Activated T-cell treated with anti-CD3 and anti-CD28 coated beads, Interleukin-2, amount 50 U/mL, for 48 hours (primary cell): ENCODE measurements at regions not wholly inside any gene's neighbourhood (a gene's known extent, or its start where the extent isn't known, plus 50 kb on each side); places are given as distances from the start of the nearest gene placed in this dataset.
A peak's percentile ranks its signal among the peaks of the same experiment; 100 is the strongest.

ENCODE experiments used
- DNase-seq, 2 experiments: peaks; one replicate each; pipeline ENCODE4 v3.0.0-alpha.2; 2020

DNA sequence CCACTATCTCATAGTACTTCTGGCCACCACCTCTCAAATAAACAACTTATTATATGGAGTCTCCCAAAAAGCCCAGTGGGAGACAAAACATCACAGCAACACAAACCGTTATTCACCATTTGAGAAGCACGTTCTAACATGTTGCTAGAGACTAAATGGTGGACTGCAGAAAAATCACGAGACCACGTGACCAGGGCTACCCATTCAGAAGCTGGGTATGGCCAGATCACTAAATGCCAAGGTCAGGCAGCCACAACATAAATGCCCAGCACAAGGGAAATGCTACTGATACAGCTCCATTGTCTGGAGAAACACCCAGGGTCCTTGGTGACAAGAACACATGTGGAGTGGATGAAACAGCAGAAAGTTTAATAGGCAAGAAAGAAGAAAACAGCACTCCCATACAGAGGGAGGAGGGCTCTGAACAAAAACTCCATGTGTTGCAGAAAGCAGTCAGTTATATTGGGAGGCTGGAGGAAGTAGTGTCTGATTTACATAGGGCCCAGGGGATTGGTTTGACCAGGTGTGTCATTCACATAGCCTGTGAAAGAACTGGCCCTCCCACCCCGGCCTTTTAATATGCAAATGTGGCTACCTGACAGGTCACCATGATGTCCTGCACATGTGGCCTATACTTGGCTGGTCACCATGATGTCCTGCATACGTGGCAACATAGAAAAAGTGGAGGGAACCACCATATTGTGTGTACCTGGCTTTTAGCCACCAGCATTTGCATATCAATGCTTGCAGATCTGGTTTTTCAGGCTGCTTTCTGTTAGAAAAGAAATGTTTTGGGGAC is 97.2 kb downstream of the TRIM36 start:
- DNase-seq: no peak

DNA sequence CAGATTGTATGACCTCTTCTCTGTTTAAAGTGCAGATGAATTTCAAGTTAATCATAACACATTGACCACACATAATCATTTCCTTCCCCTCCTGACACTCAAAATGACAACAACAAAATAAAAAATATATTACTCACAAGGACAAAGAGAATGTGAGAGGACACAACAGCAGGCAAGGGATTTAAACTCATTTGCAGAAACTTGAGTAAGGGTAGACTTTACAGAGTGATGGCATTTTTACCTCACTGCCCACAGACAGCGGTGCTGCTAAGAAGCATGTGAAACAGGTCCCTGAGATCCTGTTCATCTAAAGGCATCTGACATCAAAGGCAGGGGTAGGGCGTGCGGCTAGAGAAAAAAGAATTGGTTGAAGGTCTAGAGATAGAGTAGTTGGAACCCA is 99.0 kb downstream of the TRIM36 start:
- DNase-seq: no peak

DNA sequence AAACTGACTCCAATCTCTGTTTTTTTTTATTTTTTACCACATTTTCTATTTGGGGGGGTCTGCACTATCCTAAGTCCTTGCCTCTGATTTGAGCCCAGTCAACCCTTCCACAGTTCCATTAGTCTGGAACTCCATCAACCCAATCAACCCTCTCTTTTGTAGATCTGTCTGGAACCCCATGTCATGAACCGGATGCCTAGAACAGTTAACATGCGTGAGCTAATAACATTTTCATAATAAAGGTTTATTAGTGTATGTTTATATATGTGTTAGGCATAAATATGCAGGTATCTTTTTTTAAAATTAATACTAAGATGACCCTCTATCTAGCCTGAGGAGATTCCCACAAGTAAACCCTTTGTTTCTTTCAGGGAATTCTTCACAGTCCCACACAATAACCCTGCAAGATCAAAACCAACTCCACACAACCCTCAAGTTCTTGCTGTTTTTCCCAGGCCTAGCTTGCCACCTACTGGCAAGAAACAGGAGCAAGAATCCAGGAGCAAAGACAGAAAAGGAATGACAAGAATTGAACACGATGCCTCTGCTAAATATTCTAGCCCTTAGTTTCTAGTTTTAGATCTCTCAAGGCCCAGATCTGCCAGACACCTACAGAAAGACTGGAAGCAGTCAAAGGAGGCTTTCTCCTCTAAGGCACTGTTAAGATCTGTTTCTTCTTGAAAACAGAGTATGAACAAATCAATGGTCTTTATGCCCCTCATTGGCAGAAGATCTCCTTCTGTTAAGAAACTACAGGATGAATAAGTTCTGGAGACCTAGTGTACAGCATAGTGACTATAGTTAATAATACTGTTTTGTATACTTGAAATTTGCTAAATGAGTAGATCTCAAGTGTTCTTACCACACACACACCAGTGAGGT is 100.4 kb downstream of the TRIM36 start:
- DNase-seq: no peak

DNA sequence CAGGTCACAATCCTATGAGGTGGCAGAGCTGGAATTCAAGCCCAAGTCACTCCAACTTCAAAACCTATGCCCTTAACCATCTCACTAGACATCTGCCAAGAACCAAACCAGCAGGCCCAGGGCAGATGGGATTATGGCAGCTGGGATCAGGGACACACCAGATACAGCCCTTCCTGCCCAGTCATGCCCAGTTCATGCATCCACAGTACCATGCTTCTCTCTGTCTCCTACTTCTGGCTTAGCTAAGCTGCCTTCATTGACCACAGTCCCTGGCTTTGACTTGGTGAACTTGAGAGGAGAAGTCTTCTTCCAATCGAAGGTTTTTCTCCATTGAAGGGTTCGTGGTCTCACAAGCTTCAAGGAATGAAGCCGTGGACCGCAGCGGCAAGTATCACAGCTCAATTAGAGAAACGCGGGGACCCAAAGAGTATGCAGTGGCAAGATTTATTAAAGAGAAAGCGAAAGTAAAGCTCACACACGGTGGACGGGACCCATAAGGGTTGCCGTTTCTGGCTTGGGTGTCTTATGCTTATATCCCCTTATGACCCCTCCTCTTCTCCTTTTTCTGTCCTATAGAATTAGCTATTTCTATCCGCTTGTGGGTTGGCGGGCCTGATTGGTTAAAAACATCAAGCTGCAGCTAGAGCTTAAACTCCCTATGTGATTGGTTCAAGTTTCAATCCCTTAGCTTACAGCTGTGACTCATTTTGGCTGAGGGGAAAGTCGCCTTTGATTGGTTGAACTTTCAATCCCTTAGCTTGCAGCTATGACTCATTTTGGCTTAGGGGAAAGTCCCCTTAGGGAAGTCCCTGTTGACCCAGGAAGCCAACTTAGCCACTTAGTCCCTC is 101.2 kb downstream of the TRIM36 start:
- peak; percentile 28 to 31 for DNase-seq

DNA sequence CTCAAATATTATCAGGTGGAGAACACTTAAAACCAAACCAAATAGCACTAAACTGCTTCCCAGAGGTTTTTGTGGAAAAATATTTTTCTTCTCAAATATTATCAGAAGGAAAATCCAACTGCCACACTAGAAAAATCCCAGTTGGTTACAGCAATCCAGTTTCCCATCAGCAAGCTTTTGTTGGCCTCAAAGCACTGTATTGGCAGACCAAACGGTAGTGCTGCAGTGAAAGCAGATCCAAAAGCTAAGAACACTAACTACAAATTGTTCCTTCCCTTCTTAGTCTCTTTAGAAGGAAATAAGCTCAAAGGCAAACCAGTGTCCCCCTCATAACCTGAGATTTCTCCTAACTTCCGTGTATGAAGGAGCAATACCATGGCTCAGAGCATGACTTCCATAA is 105.3 kb downstream of the TRIM36 start:
- no peak for DNase-seq

DNA sequence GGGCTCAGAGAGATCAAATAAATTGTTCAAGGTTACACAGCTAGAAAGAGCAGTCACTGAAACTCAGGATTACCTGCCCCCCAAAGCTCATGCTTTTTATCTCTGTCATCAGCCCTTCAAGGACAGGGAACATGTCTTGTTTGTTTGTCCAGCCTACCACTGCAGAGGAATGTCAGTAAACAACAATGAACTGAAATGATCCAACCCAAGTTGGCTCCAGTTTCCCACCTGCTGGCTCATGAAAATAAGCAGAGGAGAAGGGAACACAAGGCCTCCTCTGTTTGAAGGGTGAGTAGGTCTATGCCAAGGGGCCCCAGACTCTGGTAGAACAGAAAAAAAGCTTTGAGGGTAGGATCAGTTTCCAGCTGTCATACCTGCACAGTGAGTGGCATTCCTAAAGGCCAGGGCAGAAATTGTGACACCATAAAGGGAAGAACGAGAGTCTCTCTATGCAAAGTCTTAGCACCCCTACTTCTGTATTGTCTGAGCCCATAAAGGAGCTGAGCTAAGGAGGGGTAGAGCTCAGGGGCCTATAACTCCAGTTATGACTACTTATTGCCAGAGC is 115.2 kb downstream of the TRIM36 start:
- no peak for DNase-seq

DNA sequence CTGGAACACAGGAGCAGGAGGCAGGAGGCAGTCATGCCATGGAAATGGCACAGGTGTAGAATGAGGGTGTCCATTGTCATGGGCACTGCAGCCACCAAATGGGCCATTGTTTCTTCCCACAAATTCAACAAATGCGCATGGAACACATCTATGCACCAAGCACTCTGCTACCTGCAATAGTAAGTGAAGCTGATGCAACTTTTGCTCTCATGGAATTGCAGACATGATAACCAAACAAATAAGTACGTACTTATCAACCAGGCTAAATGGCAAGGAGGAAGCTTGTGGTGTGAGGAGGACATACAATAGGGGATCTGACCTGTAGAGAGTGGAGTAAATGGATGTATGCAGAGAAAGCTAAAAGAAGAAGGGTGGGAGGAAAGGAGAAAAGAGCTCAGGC is 116.8 kb downstream of the TRIM36 start:
- DNase-seq: no peak

DNA sequence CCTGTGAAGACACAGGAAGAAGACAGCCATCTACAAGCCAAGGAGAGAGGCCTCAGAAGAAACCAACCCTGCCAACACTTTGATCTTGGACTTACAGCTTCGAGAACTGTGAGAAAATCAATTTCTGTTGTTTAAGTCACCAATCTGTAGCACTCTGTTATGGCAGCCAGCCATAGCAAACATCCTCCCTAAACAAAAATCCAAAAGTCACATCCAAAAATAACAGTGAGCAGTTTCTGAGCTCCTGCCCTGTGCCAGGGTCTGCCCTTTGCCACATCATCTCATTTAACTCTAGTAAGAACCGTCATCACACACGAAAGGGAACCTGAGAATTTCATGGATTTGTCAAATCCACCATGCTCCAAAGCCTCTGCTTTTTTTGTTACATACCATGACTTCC is 118.8 kb downstream of the TRIM36 start:
- DNase-seq: no peak

DNA sequence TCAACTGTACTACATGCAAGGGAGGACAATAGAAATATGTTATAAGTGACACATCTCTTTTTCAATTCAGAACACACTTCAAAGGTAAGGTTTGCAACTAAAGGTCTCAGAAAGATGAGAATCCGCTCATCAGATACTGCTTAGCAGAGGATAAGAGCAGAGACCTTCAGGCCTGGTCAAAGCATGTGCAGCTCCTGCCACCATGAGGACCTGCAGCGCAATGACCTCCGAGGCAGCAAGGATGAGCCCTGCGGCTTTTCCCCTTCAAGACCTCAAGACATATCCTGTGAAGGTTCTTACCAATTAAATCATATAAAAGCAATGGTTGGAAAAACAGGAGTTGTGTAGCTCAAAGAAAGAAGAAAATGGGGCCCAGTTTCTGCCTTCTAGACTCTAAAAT is 135.8 kb downstream of the TRIM36 start:
- DNase-seq: no peak

DNA sequence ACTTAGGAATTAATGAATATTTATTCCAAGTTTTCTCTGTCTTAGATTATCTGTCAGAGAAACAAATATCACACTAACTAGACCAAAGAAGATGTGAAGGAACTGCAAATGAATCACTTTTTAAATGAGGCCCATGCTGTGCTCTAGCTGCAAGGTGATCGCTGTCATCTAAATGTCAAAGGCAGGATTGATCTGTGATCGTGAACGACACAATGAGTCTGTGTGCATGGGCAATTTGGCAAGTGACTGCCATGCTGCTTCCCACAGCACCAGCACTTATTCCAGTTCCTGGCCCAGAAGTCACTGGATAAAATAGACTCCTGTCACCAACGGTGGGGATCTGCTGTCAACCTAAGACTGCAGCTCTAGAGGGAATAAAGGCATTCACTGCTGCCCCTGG is 141.2 kb downstream of the TRIM36 start:
- no peak for DNase-seq

DNA sequence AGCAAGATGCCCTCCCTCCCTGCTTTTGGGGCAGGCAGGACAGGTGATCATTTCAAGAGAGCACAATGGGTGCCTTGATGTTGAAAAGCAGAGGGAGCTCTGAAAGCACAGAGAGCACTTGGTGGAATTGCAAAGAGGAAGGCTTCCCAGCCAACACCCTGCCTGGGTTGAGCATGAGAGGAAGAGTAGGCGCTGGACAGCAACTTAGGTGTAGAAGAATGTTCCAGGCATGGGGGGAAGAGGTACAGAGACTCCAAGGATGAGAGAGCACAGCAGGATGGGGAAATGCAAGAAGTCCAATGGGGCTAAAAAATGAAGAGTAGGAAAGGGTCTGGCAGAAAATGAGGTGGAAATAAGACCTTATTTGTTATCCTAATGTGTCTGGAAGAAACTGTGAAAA is 144.8 kb downstream of the TRIM36 start:
- no peak for DNase-seq

DNA sequence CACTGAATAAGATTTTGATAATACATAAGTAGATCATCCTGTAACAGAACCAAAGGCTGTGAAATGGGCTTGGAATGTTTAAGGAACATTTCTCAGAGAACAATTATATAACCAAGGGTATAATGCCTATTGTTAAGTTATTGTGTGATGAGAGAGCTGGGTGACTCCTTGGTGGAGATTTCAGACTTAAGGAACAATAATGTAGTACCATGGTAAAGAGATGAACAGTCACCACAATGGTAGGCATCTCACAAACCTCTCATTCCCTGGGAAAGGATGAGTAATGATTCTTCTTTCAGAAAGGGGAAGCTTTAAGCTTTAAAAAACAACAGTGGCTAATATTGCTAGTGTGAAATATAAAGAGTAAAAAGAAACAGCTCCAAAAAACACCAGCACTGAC is 147.4 kb downstream of the TRIM36 start:
- DNase-seq: no peak

DNA sequence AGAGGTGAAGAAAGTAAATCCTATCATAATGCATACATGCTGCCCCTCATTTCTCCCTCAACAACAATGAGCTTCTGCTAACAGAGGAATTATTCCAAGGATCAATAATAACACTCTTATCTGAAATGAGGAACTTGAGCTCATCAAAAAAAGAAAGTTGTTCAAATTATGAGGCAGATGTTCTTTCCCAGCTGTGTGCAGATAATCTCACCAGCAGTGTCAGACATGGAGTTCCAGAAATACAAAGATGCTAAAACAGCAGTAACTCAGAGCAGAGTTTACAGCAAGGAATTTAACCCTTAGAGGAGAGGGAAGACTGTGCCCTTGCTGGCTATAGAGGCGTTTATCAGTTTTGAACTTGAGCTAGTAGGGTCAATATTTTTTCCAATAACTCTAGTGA is 153.1 kb downstream of the TRIM36 start:
- no peak for DNase-seq

DNA sequence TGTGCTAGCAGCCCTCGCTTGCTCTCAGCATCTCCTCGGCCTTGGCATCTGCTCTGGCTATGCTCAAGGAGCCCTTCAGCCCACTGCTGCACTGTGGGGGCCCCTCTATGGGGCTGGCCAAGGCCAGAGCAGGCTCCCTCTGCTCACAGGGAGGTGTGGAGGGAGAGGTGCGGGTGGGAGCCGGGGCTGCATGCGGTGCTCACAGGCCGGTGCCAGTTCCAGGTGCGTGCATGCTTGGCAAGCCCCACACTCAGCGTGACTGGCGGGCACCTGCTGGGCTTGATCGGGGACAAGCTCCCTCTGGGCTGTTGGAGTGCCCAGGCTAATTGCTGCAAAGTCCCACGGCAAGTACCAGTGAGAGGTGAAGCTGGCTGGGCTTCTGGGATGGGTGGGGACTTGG is 170.5 kb downstream of the TRIM36 start:
- no peak for DNase-seq

DNA sequence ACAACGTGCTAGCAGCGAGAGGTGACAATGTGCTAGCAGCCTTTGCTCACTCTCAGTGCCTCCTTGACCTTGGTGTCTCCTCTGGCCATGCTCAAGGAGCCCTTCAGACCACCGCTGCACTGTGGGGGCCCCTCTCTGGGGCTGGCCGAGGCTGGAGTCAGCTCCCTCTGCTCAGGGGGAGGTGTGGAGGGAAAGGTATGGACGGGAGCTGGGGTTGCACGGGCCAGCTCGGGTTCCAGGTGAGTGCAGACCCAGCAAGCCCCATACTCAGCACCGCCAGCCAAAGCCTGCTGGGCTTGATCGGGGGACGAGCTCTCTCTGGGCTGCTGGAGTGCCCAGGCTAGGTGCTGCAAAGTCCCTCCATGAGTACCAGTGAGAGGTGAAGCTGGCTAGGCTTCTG is 180.2 kb downstream of the TRIM36 start:
- no peak for DNase-seq

DNA sequence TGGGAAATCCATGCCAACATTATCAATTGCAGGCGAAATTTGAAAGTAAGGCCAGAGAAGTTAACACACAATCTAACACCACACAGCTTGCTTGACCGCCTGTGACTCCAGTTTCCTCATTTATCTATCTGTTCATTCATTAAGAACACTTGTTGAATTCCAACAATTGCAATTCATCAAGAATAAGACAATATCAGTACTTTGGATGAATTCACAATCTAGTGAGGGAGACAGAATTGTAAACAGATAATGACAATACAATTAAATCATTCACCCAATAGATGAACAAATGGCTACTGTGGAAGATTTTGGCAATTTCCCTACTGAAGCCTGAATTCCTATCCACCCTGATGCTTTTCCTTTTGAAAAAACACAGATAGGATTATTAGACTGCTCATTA is 181.6 kb downstream of the TRIM36 start:
- DNase-seq: no peak

DNA sequence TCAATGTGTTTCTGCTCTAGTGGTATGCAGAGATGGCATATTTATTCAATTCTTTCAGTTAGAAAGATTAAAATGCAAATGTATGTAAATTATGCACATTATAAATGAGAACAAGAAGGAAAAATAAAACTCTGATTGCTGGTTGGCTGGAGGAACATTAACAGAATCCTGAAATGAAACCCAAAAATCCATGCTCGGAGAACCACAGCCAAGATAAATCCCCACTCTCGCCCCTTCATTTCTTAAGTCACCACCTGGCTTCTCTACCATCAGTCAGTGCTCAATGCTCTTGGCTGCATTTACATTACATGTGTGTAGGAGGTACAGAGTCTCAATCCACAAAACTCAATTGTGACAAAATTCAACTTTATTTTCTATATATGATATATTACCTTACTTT is 184.9 kb downstream of the TRIM36 start:
- no peak for DNase-seq

DNA sequence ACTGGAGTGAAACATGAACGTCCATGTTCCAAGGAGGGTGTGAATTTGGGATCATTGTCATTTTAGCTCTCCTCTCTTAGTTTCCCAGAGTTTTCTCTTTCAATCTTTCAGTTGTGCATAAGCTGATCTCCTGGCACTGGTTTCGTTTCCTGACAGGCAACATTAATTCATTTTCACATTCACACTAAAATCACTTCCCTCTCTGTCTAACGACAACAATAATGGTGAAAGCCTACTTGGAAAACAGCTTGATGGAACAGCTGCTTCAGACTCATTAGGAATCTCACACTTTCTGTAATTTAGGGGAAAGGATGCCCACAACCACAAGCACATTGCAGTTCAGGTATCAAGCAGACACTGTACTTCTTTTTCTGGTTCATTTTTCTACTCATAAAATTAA is 188.6 kb downstream of the TRIM36 start:
- DNase-seq: no peak

DNA sequence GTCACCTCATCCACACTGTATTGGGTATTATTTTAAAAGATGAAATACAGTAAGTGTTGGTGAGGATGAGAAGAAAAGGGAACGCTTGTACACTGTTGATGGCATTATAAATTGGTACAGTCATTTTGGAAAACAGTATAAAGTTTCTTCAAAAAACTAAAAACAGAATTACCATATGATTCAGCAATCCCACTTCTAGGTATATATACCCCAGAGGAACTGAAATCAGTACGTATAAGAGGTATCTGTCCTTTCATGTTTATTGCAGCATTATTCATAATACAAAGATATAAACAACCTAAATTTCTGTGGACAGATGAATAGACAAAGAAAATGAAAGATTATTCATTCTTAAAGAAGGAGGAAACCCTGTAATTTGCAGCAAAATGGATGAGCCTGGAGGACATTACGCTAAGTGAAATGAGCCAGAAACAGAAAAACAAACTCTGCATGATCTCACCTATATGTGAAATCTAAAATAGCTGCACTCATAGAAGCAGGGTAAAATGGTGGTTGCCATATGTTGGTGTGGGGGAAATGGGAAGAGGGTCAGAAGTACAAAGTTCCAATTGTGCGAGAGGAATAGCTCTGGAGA is 191.6 kb downstream of the TRIM36 start:
- DNase-seq: no peak

DNA sequence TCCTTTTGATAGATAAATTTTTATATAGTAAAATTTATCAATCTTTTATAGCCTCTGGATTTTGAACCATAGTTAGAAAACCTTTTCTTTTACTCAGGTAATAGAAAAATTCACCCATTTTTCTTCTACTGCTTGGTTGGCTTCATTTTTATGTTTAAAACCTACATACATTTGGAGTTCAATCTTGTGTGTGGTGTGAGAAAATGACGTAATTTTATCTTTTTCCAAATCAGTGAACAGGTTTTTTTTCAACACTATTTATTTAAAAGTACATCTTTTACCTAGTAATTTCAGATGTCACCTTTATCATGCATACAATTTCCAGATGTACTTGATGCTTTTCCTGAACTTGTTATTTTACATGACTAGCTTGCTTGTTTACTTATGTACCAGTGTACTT is 200.2 kb downstream of the TRIM36 start:
- no peak for DNase-seq

DNA sequence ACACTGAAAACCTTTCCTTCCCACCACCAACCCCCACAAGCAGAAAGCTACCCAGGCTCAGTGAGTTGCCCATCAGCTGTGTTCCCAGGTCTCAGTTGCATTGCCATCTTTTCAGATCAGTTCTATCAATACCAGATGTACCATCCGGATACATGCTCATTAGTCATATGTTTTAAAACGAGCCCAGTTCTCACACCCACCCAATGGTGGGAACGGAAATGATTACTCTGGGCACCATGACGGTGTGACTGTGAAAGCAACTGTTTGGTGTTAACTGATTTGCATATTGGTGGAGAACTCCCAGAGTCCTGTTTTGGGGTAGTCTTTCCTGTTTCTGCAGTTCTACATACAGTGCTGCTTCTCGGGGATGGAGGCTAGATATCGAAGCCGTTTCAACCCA is 212.3 kb downstream of the TRIM36 start:
- DNase-seq: no peak

DNA sequence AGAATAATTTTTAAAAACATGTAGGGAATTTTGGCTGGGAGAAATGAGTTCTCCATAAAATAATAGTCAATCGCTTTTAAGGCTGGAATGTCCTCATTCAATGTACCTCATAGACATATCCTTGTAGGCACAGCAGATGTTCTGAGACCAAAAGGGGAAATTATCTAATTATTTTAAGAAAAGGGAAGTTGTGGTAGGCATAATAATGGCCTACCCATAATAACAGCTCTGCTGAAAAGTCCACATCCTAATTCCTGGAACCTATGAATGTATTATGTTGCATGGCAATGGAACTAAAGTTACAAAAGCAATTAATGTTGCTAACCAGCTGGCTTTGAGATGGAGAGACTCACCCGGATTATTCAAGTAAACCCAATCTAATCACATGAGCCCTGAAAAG is 216.1 kb downstream of the TRIM36 start:
- no peak for DNase-seq

DNA sequence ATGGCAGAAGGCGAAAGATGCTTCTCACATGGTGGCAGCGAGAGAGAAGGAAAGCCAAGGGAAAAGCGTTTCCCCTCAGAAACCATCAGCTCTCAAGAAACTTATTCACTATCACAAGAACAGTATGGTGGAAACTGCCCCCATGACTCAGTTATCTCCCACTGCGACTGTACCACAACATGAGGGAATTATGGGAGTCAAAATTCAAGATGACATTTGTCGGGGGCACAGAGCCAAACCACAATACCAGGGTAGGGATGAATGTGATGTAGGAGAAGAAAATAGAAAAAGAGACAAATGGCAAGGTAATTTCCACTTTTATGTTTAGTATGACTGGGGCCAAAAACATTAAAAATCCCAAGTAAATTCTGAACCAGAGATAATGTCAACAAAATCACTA is 216.8 kb downstream of the TRIM36 start:
- no peak for DNase-seq
